DND-41 (cell line): ENCODE measurements at regions not wholly inside any gene's neighbourhood (a gene's known extent, or its start where the extent isn't known, plus 50 kb on each side); places are given as distances from the start of the nearest gene placed in this dataset.

Source experiments
- ATAC-seq: fragments of 200-7000 bp; cut with Tn5 transposase; 3 replicates; pipeline ENCODE4 v1.9.1; 2021; ENCODE audit warnings: low read depth; ENCODE audit not compliant: insufficient read depth
- DNase-seq: peaks from one replicate; pipeline ENCODE4 v3.0.0-alpha.2; 2020
- H2AFZ ChIP-seq: 2 replicates; pipeline ENCODE4 v1.6.0; 2012; ENCODE audit warnings: low read depth, low read length
- H3K27ac ChIP-seq: 2 replicates; pipeline ENCODE4 v1.5.1; 2012; ENCODE audit warnings: low read length, inconsistent platforms
- H3K27me3 ChIP-seq: fragments of 200-600 bp; sonication (generic); 2 replicates; pipeline ENCODE4 v1.6.0; 2012; ENCODE audit warnings: low read length, mild to moderate bottlenecking, inconsistent platforms; ENCODE audit not compliant: insufficient read depth, poor library complexity
- H3K36me3 ChIP-seq: 2 replicates; pipeline ENCODE4 v1.5.1; 2012; ENCODE audit warnings: low read length, inconsistent platforms; ENCODE audit not compliant: insufficient read depth
- H3K4me1 ChIP-seq: 2 replicates; pipeline ENCODE4 v1.5.1; 2012; ENCODE audit warnings: mild to moderate bottlenecking, low read length; ENCODE audit not compliant: insufficient read depth
- H3K4me2 ChIP-seq: 2 replicates; pipeline ENCODE4 v1.6.0; 2012; ENCODE audit warnings: mild to moderate bottlenecking, moderate library complexity, low read length, inconsistent platforms; ENCODE audit not compliant: insufficient read depth
- H3K4me3 ChIP-seq, 2 experiments: fragments of 200-600 bp in 1 of 2; shearing (Covaris generic) in 1 of 2; 2 replicates each; pipeline ENCODE4 v1.5.1; 2012 to 2016; ENCODE audit warnings: inconsistent platforms in 2 of 2, low read length in 2 of 2, mild to moderate bottlenecking in 2 of 2, low read depth in 1 of 2, moderate library complexity in 1 of 2
- H3K79me2 ChIP-seq: 2 replicates; pipeline ENCODE4 v1.6.0; 2012; ENCODE audit warnings: low read length, inconsistent platforms; ENCODE audit not compliant: insufficient read depth
- H3K9ac ChIP-seq: 2 replicates; pipeline ENCODE4 v1.6.0; 2012; ENCODE audit warnings: low read depth, mild to moderate bottlenecking, inconsistent platforms, low read length, moderate library complexity
- H3K9me3 ChIP-seq: 2 replicates; pipeline ENCODE4 v1.5.1; 2012; ENCODE audit warnings: low read length, moderate library complexity, mild to moderate bottlenecking, inconsistent platforms; ENCODE audit not compliant: insufficient read depth, severe bottlenecking
- H4K20me1 ChIP-seq: 2 replicates; pipeline ENCODE4 v1.6.0; 2012; ENCODE audit warnings: low read length; ENCODE audit not compliant: insufficient read depth
- EZH2 ChIP-seq: IDR thresholded peaks from 3 replicates; pipeline ENCODE4 v1.6.1; 2012; ENCODE audit warnings: borderline replicate concordance, low read depth, mild to moderate bottlenecking, moderate library complexity, low read length, inconsistent platforms; ENCODE audit not compliant: severe bottlenecking
- TF ChIP-seq, protein P1 (sequence below): IDR thresholded peaks from 2 replicates; pipeline ENCODE4 v1.5.1; 2012; ENCODE audit warnings: borderline replicate concordance, low read length, moderate library complexity, mild to moderate bottlenecking; ENCODE audit not compliant: poor library complexity, severe bottlenecking; ENCODE audit errors: extremely low read depth

DNA sequence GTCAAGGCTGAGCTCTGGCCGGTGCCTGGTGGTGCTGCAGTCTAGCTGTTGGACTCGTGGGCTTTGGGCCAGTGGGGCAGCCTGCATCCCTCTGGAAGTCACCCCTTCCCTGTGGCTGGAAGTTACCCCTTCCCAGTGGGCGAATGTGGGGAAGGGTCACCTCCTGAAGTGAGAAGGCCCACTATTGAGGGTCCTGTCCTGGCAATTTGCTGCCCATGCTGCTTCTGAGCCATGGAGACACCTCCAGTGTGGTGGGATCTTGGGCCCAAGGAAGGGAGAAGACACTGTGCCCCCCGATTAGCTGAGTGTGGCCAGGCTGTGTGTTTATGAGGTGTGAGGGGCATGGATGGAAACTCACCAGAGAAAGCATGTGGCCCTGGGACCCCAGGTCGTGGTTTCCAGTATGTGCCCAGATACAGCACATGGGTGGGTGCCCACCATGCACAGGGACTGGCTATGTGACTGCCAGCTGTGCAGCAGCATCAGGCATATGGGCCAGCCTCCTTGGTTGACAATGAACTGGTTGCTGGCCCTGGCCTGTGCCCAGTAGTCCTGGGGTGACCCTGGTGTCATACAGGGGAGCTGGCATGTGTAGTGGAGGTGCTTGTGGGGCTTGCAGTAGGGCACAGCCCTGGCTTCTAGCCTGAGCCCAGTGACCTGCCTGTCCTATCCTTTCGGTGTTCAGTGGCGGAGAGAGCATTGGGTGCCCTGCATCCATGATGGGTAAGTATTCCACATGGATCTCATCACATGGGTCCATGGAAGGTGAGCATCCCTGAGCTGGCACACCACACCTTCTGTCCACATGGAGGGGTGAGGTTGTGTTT is 221.2 kb downstream of the SNRPN start:
- H3K27ac ChIP-seq, result no peak overlapping the region

DNA sequence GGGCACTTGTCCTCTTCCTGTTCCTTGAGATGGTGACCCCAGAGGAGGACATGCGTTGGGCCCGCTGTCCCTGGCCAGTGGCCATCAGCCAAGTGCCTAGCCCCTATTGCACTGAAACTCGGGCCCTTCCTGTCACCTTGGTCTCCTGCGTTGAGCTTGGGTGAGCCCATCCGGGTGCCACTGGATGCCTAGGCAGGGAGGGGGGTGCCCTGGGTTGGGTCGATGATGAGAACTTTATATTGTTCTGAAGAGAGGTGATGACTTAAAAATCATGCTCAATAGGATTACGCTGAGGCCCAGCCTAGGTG is 221.8 kb downstream of the SNRPN start:
- no peak for DNase-seq
- H2AFZ ChIP-seq, result no peak overlapping the region
- no peaks in the 10 kb centered on the region for H3K79me2 ChIP-seq
- H4K20me1 ChIP-seq, result no peaks in the 10 kb centered on the region
- no peaks in the 10 kb centered on the region for H3K36me3 ChIP-seq
- H3K4me2 ChIP-seq, result no peak overlapping the region
- H3K27me3 ChIP-seq, result no peaks in the 10 kb centered on the region
- TF ChIP-seq, protein P1, sequence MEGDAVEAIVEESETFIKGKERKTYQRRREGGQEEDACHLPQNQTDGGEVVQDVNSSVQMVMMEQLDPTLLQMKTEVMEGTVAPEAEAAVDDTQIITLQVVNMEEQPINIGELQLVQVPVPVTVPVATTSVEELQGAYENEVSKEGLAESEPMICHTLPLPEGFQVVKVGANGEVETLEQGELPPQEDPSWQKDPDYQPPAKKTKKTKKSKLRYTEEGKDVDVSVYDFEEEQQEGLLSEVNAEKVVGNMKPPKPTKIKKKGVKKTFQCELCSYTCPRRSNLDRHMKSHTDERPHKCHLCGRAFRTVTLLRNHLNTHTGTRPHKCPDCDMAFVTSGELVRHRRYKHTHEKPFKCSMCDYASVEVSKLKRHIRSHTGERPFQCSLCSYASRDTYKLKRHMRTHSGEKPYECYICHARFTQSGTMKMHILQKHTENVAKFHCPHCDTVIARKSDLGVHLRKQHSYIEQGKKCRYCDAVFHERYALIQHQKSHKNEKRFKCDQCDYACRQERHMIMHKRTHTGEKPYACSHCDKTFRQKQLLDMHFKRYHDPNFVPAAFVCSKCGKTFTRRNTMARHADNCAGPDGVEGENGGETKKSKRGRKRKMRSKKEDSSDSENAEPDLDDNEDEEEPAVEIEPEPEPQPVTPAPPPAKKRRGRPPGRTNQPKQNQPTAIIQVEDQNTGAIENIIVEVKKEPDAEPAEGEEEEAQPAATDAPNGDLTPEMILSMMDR, result no peak
- TF ChIP-seq EZH2, result no peak
- H3K27ac ChIP-seq, result no peak overlapping the region
- H3K9me3 ChIP-seq, result peaks cover 65% of the 10 kb centered on the region
- no peak overlapping the region for H3K9ac ChIP-seq
- no peak for ATAC-seq
- no peak overlapping the region for H3K4me3 ChIP-seq
- H3K4me1 ChIP-seq, result no peaks in the 10 kb centered on the region

More for the DNA sequence above, 221.2 kb downstream of the SNRPN start:
- peaks cover 64% of the 10 kb centered on the region for H3K9me3 ChIP-seq
- no peak overlapping the region for H3K4me2 ChIP-seq
- TF ChIP-seq, protein P1, result no peak
- TF ChIP-seq EZH2, result no peak
- no peak overlapping the region for H2AFZ ChIP-seq
- H3K36me3 ChIP-seq, result no peaks in the 10 kb centered on the region
- no peaks in the 10 kb centered on the region for H3K4me1 ChIP-seq
- H3K9ac ChIP-seq, result no peak overlapping the region
- H3K4me3 ChIP-seq, result no peak overlapping the region
- no peaks in the 10 kb centered on the region for H3K27me3 ChIP-seq
- ATAC-seq (no peak), DNase-seq (peak; percentile 1)
- H4K20me1 ChIP-seq, result no peaks in the 10 kb centered on the region
- no peaks in the 10 kb centered on the region for H3K79me2 ChIP-seq

DNA sequence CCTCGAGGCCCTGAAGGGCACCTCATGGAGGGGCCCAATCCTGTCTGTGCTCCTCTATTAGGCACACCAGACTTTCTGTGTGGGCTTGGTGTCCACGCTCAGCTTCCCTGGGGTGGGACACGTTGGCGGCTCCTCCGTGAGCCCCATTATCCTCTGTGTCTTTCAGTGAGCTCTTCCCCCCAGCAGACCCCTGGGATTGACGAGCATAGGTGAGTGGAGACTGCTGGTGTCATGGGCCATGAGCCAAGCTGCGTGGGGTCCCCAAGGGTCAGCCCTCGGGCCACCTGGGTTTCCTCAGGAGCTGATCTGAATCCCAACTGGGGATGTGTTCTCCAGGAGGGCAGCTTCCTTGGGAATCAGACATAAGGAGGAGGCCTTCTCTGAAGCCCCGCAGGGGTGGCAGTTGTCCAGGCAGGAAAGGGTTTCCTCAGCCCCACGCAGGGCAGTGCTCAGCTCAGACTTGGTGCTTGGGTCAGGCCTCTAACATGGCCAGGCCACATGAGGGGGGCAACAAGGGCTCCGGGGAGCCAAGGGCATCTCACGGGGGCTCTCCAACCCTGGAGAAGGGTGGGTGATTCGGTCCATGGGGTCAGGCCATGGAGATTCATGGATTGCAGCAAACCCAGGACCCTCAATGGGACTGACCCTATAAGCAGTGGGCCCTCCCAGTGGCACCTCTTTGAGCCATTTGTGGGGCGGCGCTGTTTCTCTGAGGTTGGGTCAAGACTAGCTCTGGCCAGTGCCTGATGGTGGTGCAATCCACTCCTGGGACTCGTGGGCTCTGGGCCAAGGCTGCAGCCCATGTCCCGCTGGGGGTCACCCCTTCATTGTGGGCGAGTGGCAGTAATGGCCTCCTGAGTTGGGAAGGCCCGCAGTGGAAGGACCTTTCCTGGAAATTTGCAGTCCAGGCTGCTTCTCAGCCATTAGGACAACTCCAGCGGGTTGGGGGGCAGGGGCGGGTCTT is 222.5 kb downstream of the SNRPN start:
- ATAC-seq (no peak), DNase-seq (no peak)
- peaks cover 63% of the 10 kb centered on the region for H3K9me3 ChIP-seq
- TF ChIP-seq, protein P1, result no peak
- no peak for TF ChIP-seq EZH2
- H3K4me1 ChIP-seq, result no peaks in the 10 kb centered on the region
- no peak overlapping the region for H3K9ac ChIP-seq
- no peaks in the 10 kb centered on the region for H3K27me3 ChIP-seq
- no peak overlapping the region for H3K27ac ChIP-seq
- H2AFZ ChIP-seq, result no peak overlapping the region
- H3K36me3 ChIP-seq, result no peaks in the 10 kb centered on the region
- H3K4me3 ChIP-seq, result no peak overlapping the region
- no peaks in the 10 kb centered on the region for H4K20me1 ChIP-seq
- no peak overlapping the region for H3K4me2 ChIP-seq
- H3K79me2 ChIP-seq, result no peaks in the 10 kb centered on the region
